Thoracic aorta (tissue), 2 donors: ENCODE measurements at regions not wholly inside any gene's neighbourhood (a gene's known extent, or its start where the extent isn't known, plus 50 kb on each side); places are given as distances from the start of the nearest gene placed in this dataset.

ENCODE experiments used
- ATAC-seq: fragments of 150-250 bp; one replicate; pipeline ENCODE4 v1.8.0; 2017; ENCODE audit warnings: low read depth; ENCODE audit not compliant: insufficient number of reproducible peaks, low FRiP score
- DNase-seq: peaks from one replicate; pipeline ENCODE4 v3.0.0-alpha.2; 2020; ENCODE audit warnings: low spot score
- H3K27ac ChIP-seq, 2 donors: fragments of 200-600 bp; sonication (generic); 1 replicate in 1 of 2; 2 replicates in 1 of 2; pipeline ENCODE4 v1.5.1; 2016; ENCODE audit warnings: mild to moderate bottlenecking in 2 of 2, moderate library complexity in 2 of 2
- H3K27me3 ChIP-seq: fragments of 200-600 bp; sonication (generic); replicated peaks from 2 replicates; pipeline ENCODE4 v1.6.0; 2016; ENCODE audit warnings: mild to moderate bottlenecking; ENCODE audit not compliant: insufficient read depth
- H3K36me3 ChIP-seq: fragments of 200-600 bp; sonication (generic); one replicate; pipeline ENCODE4 v1.5.1; 2016
- H3K4me1 ChIP-seq, 2 donors: fragments of 200-600 bp; sonication (generic); 1 replicate in 1 of 2; 2 replicates in 1 of 2; pipeline versions ENCODE4 v1.5.1 to v1.6.0; 2016; ENCODE audit warnings: low read depth in 2 of 2, mild to moderate bottlenecking in 1 of 2; ENCODE audit not compliant: control insufficient read depth in 1 of 2
- H3K4me3 ChIP-seq: fragments of 200-600 bp; sonication (generic); 2 replicates; pipeline ENCODE4 v1.5.1; 2016; ENCODE audit warnings: mild to moderate bottlenecking
- H3K9me3 ChIP-seq: fragments of 200-600 bp; sonication (generic); 2 replicates; pipeline ENCODE4 v1.5.1; 2016
- TF ChIP-seq, protein P1 (sequence below): fragments of 200-600 bp; sonication (generic); IDR thresholded peaks from one replicate; pipeline ENCODE4 v1.5.1; 2019; ENCODE audit warnings: antibody characterized with exemption

DNA sequence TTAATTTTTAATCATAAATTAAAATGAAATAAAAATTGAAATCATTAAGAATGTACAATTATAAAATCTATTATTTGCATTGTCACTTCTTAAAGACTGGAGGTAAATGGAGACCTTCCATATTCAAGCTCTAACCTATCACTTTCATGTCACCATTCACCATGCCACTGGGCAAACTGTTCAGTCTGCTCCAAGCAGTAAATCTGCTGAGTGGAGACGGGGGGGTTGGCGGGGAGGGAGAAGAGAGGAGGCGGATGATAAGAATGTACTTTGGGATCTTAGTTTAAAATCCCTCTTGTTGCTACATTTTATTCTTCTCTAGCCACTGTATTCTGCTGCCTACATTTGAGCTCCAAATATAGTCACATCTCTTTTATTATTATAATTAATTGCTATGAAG lies 365.9 kb upstream of the NFIA start:
- H3K9me3 ChIP-seq, result no peaks in the 10 kb centered on the region
- ATAC-seq, result no peak
- H3K4me3 ChIP-seq, result no peak overlapping the region
- H3K27ac ChIP-seq, result no peak overlapping the region
- H3K27me3 ChIP-seq, result no peaks in the 10 kb centered on the region
- no peak for DNase-seq
- H3K4me1 ChIP-seq, result no peaks in the 10 kb centered on the region
- TF ChIP-seq, protein P1, sequence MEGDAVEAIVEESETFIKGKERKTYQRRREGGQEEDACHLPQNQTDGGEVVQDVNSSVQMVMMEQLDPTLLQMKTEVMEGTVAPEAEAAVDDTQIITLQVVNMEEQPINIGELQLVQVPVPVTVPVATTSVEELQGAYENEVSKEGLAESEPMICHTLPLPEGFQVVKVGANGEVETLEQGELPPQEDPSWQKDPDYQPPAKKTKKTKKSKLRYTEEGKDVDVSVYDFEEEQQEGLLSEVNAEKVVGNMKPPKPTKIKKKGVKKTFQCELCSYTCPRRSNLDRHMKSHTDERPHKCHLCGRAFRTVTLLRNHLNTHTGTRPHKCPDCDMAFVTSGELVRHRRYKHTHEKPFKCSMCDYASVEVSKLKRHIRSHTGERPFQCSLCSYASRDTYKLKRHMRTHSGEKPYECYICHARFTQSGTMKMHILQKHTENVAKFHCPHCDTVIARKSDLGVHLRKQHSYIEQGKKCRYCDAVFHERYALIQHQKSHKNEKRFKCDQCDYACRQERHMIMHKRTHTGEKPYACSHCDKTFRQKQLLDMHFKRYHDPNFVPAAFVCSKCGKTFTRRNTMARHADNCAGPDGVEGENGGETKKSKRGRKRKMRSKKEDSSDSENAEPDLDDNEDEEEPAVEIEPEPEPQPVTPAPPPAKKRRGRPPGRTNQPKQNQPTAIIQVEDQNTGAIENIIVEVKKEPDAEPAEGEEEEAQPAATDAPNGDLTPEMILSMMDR, result no peak
- H3K36me3 ChIP-seq, result no peaks in the 10 kb centered on the region

DNA sequence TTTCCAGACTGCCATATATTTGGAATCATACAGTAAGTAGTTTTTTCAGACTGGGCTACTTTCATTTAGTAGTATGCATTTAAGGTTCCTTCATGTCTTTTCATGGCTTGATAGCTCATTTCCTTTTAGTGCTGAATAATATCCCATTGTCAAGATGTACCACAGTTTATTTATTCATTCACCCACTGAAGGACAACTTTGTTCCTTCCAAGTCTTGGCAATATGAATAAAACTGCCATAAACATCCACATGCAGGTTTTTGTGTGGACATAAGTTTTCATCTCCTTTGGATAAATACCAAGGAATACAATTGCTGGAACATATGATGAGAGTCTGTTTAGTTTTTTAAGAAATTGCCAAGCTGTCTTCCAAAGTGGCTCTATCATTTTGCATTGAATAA lies 366.4 kb upstream of the NFIA start:
- Histone ChIP-seq H3K9me3 (no peaks in the 10 kb centered on the region), H3K27me3 (no peaks in the 10 kb centered on the region), H3K36me3 (no peaks in the 10 kb centered on the region), H3K4me3 (no peak overlapping the region), H3K27ac (no peak overlapping the region), H3K4me1 (no peaks in the 10 kb centered on the region)
- no peak for ATAC-seq
- DNase-seq, result no peak
- TF ChIP-seq, protein P1, result no peak

DNA sequence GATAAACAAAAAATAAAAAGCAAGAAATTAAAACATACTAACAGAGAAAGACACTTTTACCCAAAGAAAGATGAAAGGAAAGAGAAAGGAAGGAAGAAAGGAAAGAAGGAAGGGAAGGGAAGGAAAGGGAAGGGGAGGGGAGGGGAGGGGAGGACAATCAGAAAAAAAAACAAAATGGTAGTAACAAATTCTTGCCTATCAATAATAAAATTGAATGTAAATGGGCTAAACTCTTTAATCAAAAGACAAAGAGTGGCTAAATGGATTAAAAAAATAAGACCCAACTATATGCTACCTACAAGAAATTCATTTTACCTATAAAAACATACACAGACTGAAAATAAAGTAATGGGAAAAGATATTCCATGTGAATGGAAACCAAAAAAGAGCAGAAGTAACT lies 372.9 kb upstream of the NFIA start:
- Histone ChIP-seq H3K27ac (no peak overlapping the region), H3K4me1 (peaks cover 0 to 9% of the 10 kb centered on the region in 2 donors), H3K9me3 (no peaks in the 10 kb centered on the region), H3K4me3 (no peak overlapping the region), H3K36me3 (no peaks in the 10 kb centered on the region), H3K27me3 (no peaks in the 10 kb centered on the region)
- DNase-seq (no peak), ATAC-seq (no peak)
- TF ChIP-seq, protein P1, result no peak

DNA sequence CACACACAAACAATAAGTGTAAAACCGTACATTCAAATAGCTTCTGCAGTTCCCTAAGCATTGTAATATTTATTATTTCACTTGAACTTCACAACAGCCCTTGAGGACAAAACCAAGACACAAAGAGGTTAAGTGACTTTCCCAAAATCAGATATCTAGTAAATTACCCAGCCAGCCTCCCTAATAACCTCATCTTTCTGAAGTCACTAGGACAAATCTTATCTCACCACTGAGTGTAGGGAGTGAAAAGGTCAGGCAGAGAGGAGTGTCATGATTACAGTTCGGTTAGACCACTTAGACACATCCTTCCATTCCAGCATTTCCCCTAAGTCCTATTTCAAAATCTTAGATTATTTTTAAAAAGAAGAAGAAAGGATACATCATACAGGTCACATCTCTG lies 377.3 kb upstream of the NFIA start:
- ATAC-seq (no peak), DNase-seq (no peak)
- Histone ChIP-seq H3K4me1 (peaks cover 0 to 9% of the 10 kb centered on the region in 2 donors), H3K36me3 (no peaks in the 10 kb centered on the region), H3K4me3 (no peak overlapping the region), H3K27ac (no peak overlapping the region), H3K9me3 (no peaks in the 10 kb centered on the region), H3K27me3 (no peaks in the 10 kb centered on the region)
- TF ChIP-seq, protein P1, result no peak

DNA sequence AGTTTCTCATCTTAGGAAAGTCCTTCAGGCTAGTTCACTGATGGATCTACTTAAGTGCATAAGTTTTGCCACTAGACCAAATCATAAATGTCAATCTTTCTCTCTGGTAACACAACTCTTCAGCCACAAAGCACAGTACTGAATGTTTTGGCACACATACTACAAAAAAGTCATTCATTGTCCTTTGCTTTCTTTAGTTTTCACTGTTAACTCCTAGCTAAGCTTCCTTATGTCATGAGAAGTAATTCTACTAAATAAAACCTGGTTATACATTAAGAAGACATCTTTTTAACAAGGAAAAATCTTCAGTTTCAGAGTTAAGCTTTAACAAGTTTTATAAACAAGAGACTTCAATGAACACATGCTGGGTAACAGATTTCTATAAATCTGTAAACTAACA lies 379.2 kb upstream of the NFIA start:
- H3K36me3 ChIP-seq, result no peaks in the 10 kb centered on the region
- DNase-seq (no peak), ATAC-seq (no peak)
- no peaks in the 10 kb centered on the region for H3K9me3 ChIP-seq
- no peak overlapping the region for H3K4me3 ChIP-seq
- peaks cover 0 to 9% of the 10 kb centered on the region in 2 donors for H3K4me1 ChIP-seq
- TF ChIP-seq, protein P1, result no peak
- H3K27me3 ChIP-seq, result no peaks in the 10 kb centered on the region
- no peak overlapping the region for H3K27ac ChIP-seq
